H1 (cell line): ENCODE measurements at regions not wholly inside any gene's neighbourhood (a gene's known extent, or its start where the extent isn't known, plus 50 kb on each side); places are given as distances from the start of the nearest gene placed in this dataset.

Source experiments
- CTCF ChIA-PET: fragments of 300-600 bp; sonication (Branson Sonifier 250); formaldehyde crosslinking; loops from one replicate; lab custom pipeline; 2021; ENCODE audit not compliant: partially characterized antibody; lab: Charles Lee
- POLR2A ChIA-PET: fragments of 300-600 bp; sonication (Branson Sonifier 250); formaldehyde crosslinking; loops from one replicate; lab custom pipeline; 2021; ENCODE audit warnings: inconsistent platforms; ENCODE audit not compliant: partially characterized antibody; lab: Charles Lee
- DNase-seq, 2 experiments: peaks; one replicate each; pipeline versions ENCODE4 v3.0.0 to v3.0.0-alpha.2; 2010 to 2022; ENCODE audit warnings: low spot score in 2 of 2, low read depth in 1 of 2, mixed read lengths in 1 of 2
- FAIRE-seq: peaks from 2 replicates; lab custom pipeline; 2011; peaks lifted over from hg19 to GRCh38; lab: Jason Lieb, UNC
- H2AFZ ChIP-seq: 2 replicates; pipeline ENCODE4 v1.8.1; 2012; ENCODE audit warnings: low read length, inconsistent platforms
- H2AK5ac ChIP-seq: 2 replicates; pipeline ENCODE4 v1.6.1; 2013; ENCODE audit warnings: low read depth, low read length
- H2BK120ac ChIP-seq: replicated peaks from 2 replicates; pipeline ENCODE3; 2013; ENCODE audit warnings: low read depth, low read length, inconsistent platforms
- H2BK12ac ChIP-seq: 2 replicates; pipeline ENCODE4 v1.6.1; 2013; ENCODE audit warnings: low read depth, low read length
- H2BK15ac ChIP-seq: 2 replicates; pipeline ENCODE4 v1.6.1; 2013; ENCODE audit warnings: low read length
- H2BK20ac ChIP-seq: 2 replicates; pipeline ENCODE4 v1.6.1; 2013; ENCODE audit warnings: low read length
- H2BK5ac ChIP-seq: 2 replicates; pipeline ENCODE4 v1.6.1; 2013; ENCODE audit warnings: low read depth, low read length
- H3K14ac ChIP-seq: 2 replicates; pipeline ENCODE4 v1.6.1; 2013; ENCODE audit warnings: inconsistent platforms; ENCODE audit not compliant: insufficient read length
- H3K18ac ChIP-seq: 2 replicates; pipeline ENCODE4 v1.6.1; 2013; ENCODE audit warnings: low read length; ENCODE audit errors: extremely low read depth
- H3K23ac ChIP-seq: 2 replicates; pipeline ENCODE4 v1.6.1; 2013; ENCODE audit warnings: inconsistent platforms; ENCODE audit not compliant: insufficient read length
- H3K23me2 ChIP-seq: 2 replicates; pipeline ENCODE4 v1.6.1; 2013; ENCODE audit warnings: low read depth, low read length
- H3K27ac ChIP-seq: 2 replicates; pipeline ENCODE4 v1.6.1; 2011; ENCODE audit warnings: low read depth, low read length, inconsistent platforms
- H3K27me3 ChIP-seq, 4 experiments: replicated peaks in 1 of 4; 1 replicate in 1 of 4; 2 replicates in 3 of 4; pipeline versions ENCODE4 v1.6.1 to v1.8.1; 2011 to 2013; ENCODE audit warnings: low read length in 3 of 4, mild to moderate bottlenecking in 3 of 4, inconsistent platforms in 2 of 4, mixed read lengths in 2 of 4, moderate library complexity in 1 of 4; ENCODE audit not compliant: control insufficient read depth in 3 of 4, insufficient read depth in 3 of 4; ENCODE audit errors: extremely low read depth in 1 of 4
- H3K36me3 ChIP-seq, 4 experiments: 2 replicates each; pipeline versions ENCODE4 v1.6.1 to v1.8.1; 2011 to 2013; ENCODE audit warnings: mild to moderate bottlenecking in 4 of 4, low read length in 3 of 4, moderate library complexity in 2 of 4, control low read depth in 1 of 4, inconsistent platforms in 1 of 4; ENCODE audit not compliant: insufficient read depth in 4 of 4, control insufficient read depth in 2 of 4
- H3K4ac ChIP-seq: replicated peaks from 2 replicates; pipeline ENCODE3; 2013; ENCODE audit warnings: low read length, low read depth, mixed read lengths, inconsistent platforms; ENCODE audit not compliant: insufficient read length
- H3K4me1 ChIP-seq, 4 experiments: replicated peaks in 1 of 4; 1 replicate in 1 of 4; 2 replicates in 3 of 4; pipeline versions ENCODE4 v1.6.1 to v1.8.1; 2011 to 2013; ENCODE audit warnings: low read length in 3 of 4, inconsistent platforms in 2 of 4, mixed read lengths in 1 of 4; ENCODE audit not compliant: insufficient read depth in 4 of 4, control insufficient read depth in 3 of 4
- H3K4me2 ChIP-seq, 2 experiments: 2 replicates each; pipeline versions ENCODE4 v1.6.1 to v1.8.1; 2011 to 2013; ENCODE audit warnings: low read depth in 2 of 2, low read length in 2 of 2, control low read depth in 1 of 2, inconsistent platforms in 1 of 2, mild to moderate bottlenecking in 1 of 2; ENCODE audit not compliant: insufficient read depth in 1 of 2
- H3K4me3 ChIP-seq, 4 experiments: fragments of 200-600, 300-600 bp in 1 of 4; sonication (generic), shearing (Covaris generic), sonication (Bioruptor Twin) in 1 of 4; 2 replicates each; pipeline versions ENCODE4 v1.5.1 to v1.8.1; 2011 to 2016; ENCODE audit warnings: low read length in 4 of 4, low read depth in 3 of 4, control low read depth in 2 of 4, inconsistent platforms in 2 of 4, mild to moderate bottlenecking in 2 of 4, mixed read lengths in 1 of 4, moderate library complexity in 1 of 4; ENCODE audit not compliant: insufficient read depth in 2 of 4; ENCODE audit errors: extremely low read depth in 1 of 4
- H3K56ac ChIP-seq: replicated peaks from 2 replicates; pipeline ENCODE3; 2013; ENCODE audit warnings: low read depth, mild to moderate bottlenecking, mixed read lengths, low read length, inconsistent platforms; ENCODE audit not compliant: insufficient read length
- H3K79me1 ChIP-seq: 2 replicates; pipeline ENCODE4 v1.6.1; 2013; ENCODE audit warnings: low read depth, low read length, control low read depth
- H3K79me2 ChIP-seq, 2 experiments: 2 replicates each; pipeline versions ENCODE4 v1.6.1 to v1.8.1; 2012 to 2013; ENCODE audit warnings: low read length in 2 of 2, mild to moderate bottlenecking in 2 of 2, inconsistent platforms in 1 of 2; ENCODE audit not compliant: insufficient read depth in 2 of 2, control insufficient read depth in 1 of 2
- H3K9ac ChIP-seq, 4 experiments: replicated peaks in 1 of 4; 1 replicate in 1 of 4; 2 replicates in 3 of 4; pipeline versions ENCODE4 v1.6.1 to v1.8.1; 2011 to 2013; ENCODE audit warnings: low read depth in 3 of 4, low read length in 3 of 4, control low read depth in 2 of 4, mild to moderate bottlenecking in 2 of 4, moderate library complexity in 2 of 4, inconsistent platforms in 1 of 4; ENCODE audit errors: extremely low read depth in 1 of 4
- H3K9me3 ChIP-seq, 2 experiments: 2 replicates each; pipeline versions ENCODE4 v1.6.1 to v1.8.1; 2012 to 2013; ENCODE audit warnings: mild to moderate bottlenecking in 2 of 2, moderate library complexity in 2 of 2, control low read depth in 1 of 2, inconsistent platforms in 1 of 2, low read depth in 1 of 2, low read length in 1 of 2, mixed read lengths in 1 of 2; ENCODE audit not compliant: insufficient read depth in 2 of 2
- H4K20me1 ChIP-seq, 2 experiments: replicated peaks in 1 of 2; 2 replicates each; pipeline versions ENCODE3 to v1.8.1; 2011 to 2013; ENCODE audit warnings: inconsistent platforms in 2 of 2, low read length in 2 of 2, mild to moderate bottlenecking in 1 of 2; ENCODE audit not compliant: insufficient read depth in 2 of 2, control insufficient read depth in 1 of 2
- H4K5ac ChIP-seq: 2 replicates; pipeline ENCODE4 v1.6.1; 2013; ENCODE audit warnings: low read length, low read depth, mixed read lengths, inconsistent platforms; ENCODE audit not compliant: insufficient read length
- H4K8ac ChIP-seq: 2 replicates; pipeline ENCODE4 v1.8.0; 2013; ENCODE audit warnings: mild to moderate bottlenecking, moderate library complexity, low read length, inconsistent platforms; ENCODE audit not compliant: insufficient read depth; ENCODE audit errors: extremely low read depth
- H4K91ac ChIP-seq: replicated peaks from 2 replicates; pipeline ENCODE3; 2013; ENCODE audit warnings: low read length, mixed read lengths, inconsistent platforms; ENCODE audit not compliant: insufficient read length
- ATF2 ChIP-seq: IDR thresholded peaks from 2 replicates; pipeline ENCODE4 v1.6.1; 2012; ENCODE audit warnings: low read length, inconsistent platforms
- BACH1 ChIP-seq: IDR thresholded peaks from 2 replicates; pipeline ENCODE4 v1.6.1; 2012; ENCODE audit warnings: low read length, improper control_type of control experiment
- EP300 ChIP-seq, 2 experiments: IDR thresholded peaks; 1 replicate in 1 of 2; 2 replicates in 1 of 2; pipeline ENCODE4 v1.6.1; 2011 to 2012; ENCODE audit warnings: low read depth in 2 of 2, low read length in 2 of 2, mild to moderate bottlenecking in 2 of 2, borderline replicate concordance in 1 of 2, inconsistent platforms in 1 of 2, moderate library complexity in 1 of 2
- GTF2F1 ChIP-seq: IDR thresholded peaks from 2 replicates; pipeline ENCODE4 v1.6.1; 2012; ENCODE audit warnings: low read depth, low read length, improper control_type of control experiment, borderline replicate concordance
- JUND ChIP-seq: IDR thresholded peaks from 2 replicates; pipeline ENCODE4 v1.6.1; 2011; ENCODE audit warnings: mild to moderate bottlenecking, improper control_type of control experiment, low read length
- POLR2AphosphoS5 ChIP-seq: IDR thresholded peaks from 2 replicates; pipeline ENCODE4 v1.6.1; 2011; ENCODE audit warnings: low read depth, low read length
- RFX5 ChIP-seq: IDR thresholded peaks from 2 replicates; pipeline ENCODE4 v1.6.1; 2011; ENCODE audit warnings: low read depth, low read length, improper control_type of control experiment, borderline replicate concordance
- SAP30 ChIP-seq: fragments of 300-600 bp; sonication (generic); IDR thresholded peaks from 2 replicates; pipeline ENCODE4 v1.7.1; 2012; ENCODE audit warnings: low read length, moderate library complexity, mild to moderate bottlenecking, inconsistent platforms; ENCODE audit not compliant: insufficient read depth, insufficient replicate concordance
- SIX5 ChIP-seq: IDR thresholded peaks from 2 replicates; pipeline ENCODE4 v1.6.1; 2011; ENCODE audit warnings: mild to moderate bottlenecking, low read depth, low read length
- SP1 ChIP-seq: IDR thresholded peaks from 2 replicates; pipeline ENCODE4 v1.6.1; 2011; ENCODE audit warnings: low read depth, low read length
- TAF1 ChIP-seq: IDR thresholded peaks from 2 replicates; pipeline ENCODE4 v1.6.1; 2011; ENCODE audit warnings: mild to moderate bottlenecking, low read depth, low read length
- TCF12 ChIP-seq: IDR thresholded peaks from 2 replicates; pipeline ENCODE4 v1.6.1; 2011; ENCODE audit warnings: low read depth, mild to moderate bottlenecking, low read length
- WGBS, 2 experiments: shearing (Covaris generic) in 1 of 2; methylation state at CpG; one replicate each; pipeline versions ENCODE4 v1.1.6 to v1.1.7; 2013 to 2015; ENCODE audit warnings: low lambda C conversion rate in 2 of 2, mixed read lengths in 2 of 2, inconsistent platforms in 1 of 2, low coverage in 1 of 2, missing lambda C conversion rate in 1 of 2; ENCODE audit not compliant: insufficient replicate concordance in 2 of 2, insufficient coverage in 1 of 2, insufficient read length in 1 of 2; ENCODE audit errors: extremely low coverage in 1 of 2, missing lambda C conversion rate in 1 of 2; 5-methylcytosine and 5-hydroxymethylcytosine counted together

- H3K23me2 ChIP-seq: no peaks in the 10 kb centered on the region
- no peaks in the 10 kb centered on the region for H3K4me1 ChIP-seq
- no peak for FAIRE-seq
- H3K27me3 ChIP-seq: no peaks in the 10 kb centered on the region
- no peak overlapping the region for H3K4ac ChIP-seq
- no peak overlapping the region for H2BK120ac ChIP-seq
- H4K91ac ChIP-seq: no peak overlapping the region
- ChIA-PET POLR2A (no interaction called here), CTCF (no interaction called here)
- H3K27ac ChIP-seq: no peak overlapping the region
- H3K79me1 ChIP-seq: no peaks in the 10 kb centered on the region
- H3K9ac ChIP-seq: no peak overlapping the region
- H3K14ac ChIP-seq: no peak overlapping the region
- no peak overlapping the region for H2BK15ac ChIP-seq
- H3K4me3 ChIP-seq: no peak overlapping the region
- H2BK12ac ChIP-seq: no peak overlapping the region
- no peak overlapping the region for H2BK20ac ChIP-seq
- no peak overlapping the region for H2BK5ac ChIP-seq
- no peak overlapping the region for H3K4me2 ChIP-seq
- no peak overlapping the region for H3K56ac ChIP-seq
- H3K36me3 ChIP-seq: no peaks in the 10 kb centered on the region
- DNase-seq: no peak
- H4K20me1 ChIP-seq: no peaks in the 10 kb centered on the region
- H3K79me2 ChIP-seq: no peaks in the 10 kb centered on the region
- no peak overlapping the region for H3K18ac ChIP-seq
- H3K9me3 ChIP-seq: no peaks in the 10 kb centered on the region
- H2AK5ac ChIP-seq: no peak overlapping the region
- no peak overlapping the region for H4K8ac ChIP-seq
- WGBS, 2 experiments: 86% methylated on average over 2 of the region's 2 CpGs; no CpG with 5 or more reads in 1 of the 2 experiments
- H3K23ac ChIP-seq: no peak overlapping the region
- H2AFZ ChIP-seq: no peak overlapping the region
- H4K5ac ChIP-seq: no peak overlapping the region
- TF ChIP-seq SAP30 (no peak), EP300 (IDR thresholded peaks at IDR 0.05; ENCODE audit: borderline replicate concordance in 1 of 2, low read depth in 2 of 2, low read length in 2 of 2) (no peak), ATF2 (no peak), SP1 (no peak), POLR2AphosphoS5 (no peak), BACH1 (no peak), TAF1 (no peak), GTF2F1 (no peak), TCF12 (no peak), RFX5 (no peak), SIX5 (no peak), JUND (no peak)
These were observed 174.5 kb upstream of the GAP43 start for GRCh38 chr3:115448851-115449250.
